ENCODE measurements at regions not wholly inside any gene's neighbourhood (a gene's known extent, or its start where the extent isn't known, plus 50 kb on each side); places are given as distances from the start of the nearest gene placed in this dataset.

- DNase-seq = no peak
- 74 to 80% methylated on average over 9 of the region's 9 CpGs for WGBS, 2 donors
- TF ChIP-seq CTCF (IDR thresholded peaks at IDR 0.05) = no peak
- no peak for TF ChIP-seq EP300 (IDR thresholded peaks at IDR 0.05)
- TF ChIP-seq POLR2AphosphoS5 (IDR thresholded peaks at IDR 0.05) = no peak
- no peak for TF ChIP-seq POLR2A (IDR thresholded peaks at IDR 0.05)
- peaks cover 0 to 11% (median 0%) of the 10 kb centered on the region in 4 donors for H3K9me3 ChIP-seq
- no peaks in the 10 kb centered on the region for H3K36me3 ChIP-seq
- no peaks in the 10 kb centered on the region for H3K4me1 ChIP-seq
- no peak overlapping the region for H3K27ac ChIP-seq
- no peaks in the 10 kb centered on the region for H3K27me3 ChIP-seq
- intact Hi-C loops (cut with DNase I) = no loop called here
- H3K4me3 ChIP-seq = no peak overlapping the region
Observed at GRCh38 chr7:67916571-67917436, 920.2 kb downstream of the TYW1 start.

GRCh38 chr7:67917437-67917755 is 920.8 kb downstream of the TYW1 start:
- no peak for TF ChIP-seq POLR2A (IDR thresholded peaks at IDR 0.05)
- TF ChIP-seq CTCF (IDR thresholded peaks at IDR 0.05) = no peak
- no peak for TF ChIP-seq EP300 (IDR thresholded peaks at IDR 0.05)
- TF ChIP-seq POLR2AphosphoS5 (IDR thresholded peaks at IDR 0.05) = no peak
- 92 to 93% methylated on average over 3 of the region's 3 CpGs for WGBS, 2 donors
- Histone ChIP-seq H3K9me3 (peaks cover 0 to 15% (median 0%) of the 10 kb centered on the region in 4 donors), H3K27me3 (peaks cover 0 to 4% (median 0%) of the 10 kb centered on the region in 3 donors), H3K36me3 (no peaks in the 10 kb centered on the region), H3K4me3 (no peak overlapping the region), H3K27ac (no peak overlapping the region), H3K4me1 (no peaks in the 10 kb centered on the region)
- intact Hi-C loops (cut with DNase I) = no loop called here
- no peak for DNase-seq

GRCh38 chr7:67918158-67918557 is 921.5 kb downstream of the TYW1 start:
- Histone ChIP-seq H3K27ac (no peak overlapping the region), H3K27me3 (peaks cover 0 to 4% (median 0%) of the 10 kb centered on the region in 3 donors), H3K4me1 (no peaks in the 10 kb centered on the region), H3K4me3 (no peak overlapping the region), H3K9me3 (peaks cover 0 to 17% (median 0%) of the 10 kb centered on the region in 4 donors), H3K36me3 (no peaks in the 10 kb centered on the region)
- no peak for DNase-seq
- no peak for TF ChIP-seq CTCF (IDR thresholded peaks at IDR 0.05)
- TF ChIP-seq POLR2A (IDR thresholded peaks at IDR 0.05) = no peak
- no peak for TF ChIP-seq POLR2AphosphoS5 (IDR thresholded peaks at IDR 0.05)
- no peak for TF ChIP-seq EP300 (IDR thresholded peaks at IDR 0.05)
- intact Hi-C loops (cut with DNase I) = no loop called here
- 51 to 82% methylated on average over 4 of the region's 4 CpGs for WGBS, 2 donors

GRCh38 chr7:67923286-67923685 is 926.7 kb downstream of the TYW1 start:
- peaks cover 0 to 4% (median 0%) of the 10 kb centered on the region in 3 donors for H3K27me3 ChIP-seq

More at GRCh38 chr7:67923286-67923685, 926.7 kb downstream of the TYW1 start:
- intact Hi-C loops (cut with DNase I) = no loop called here
- Histone ChIP-seq H3K27ac (no peak overlapping the region), H3K36me3 (no peaks in the 10 kb centered on the region), H3K4me1 (no peaks in the 10 kb centered on the region), H3K9me3 (peaks cover 0 to 9% (median 0%) of the 10 kb centered on the region in 4 donors), H3K4me3 (no peak overlapping the region)
- WGBS, 2 donors = 88 to 90% methylated on average over 3 of the region's 3 CpGs
- TF ChIP-seq POLR2AphosphoS5 (IDR thresholded peaks at IDR 0.05) = no peak
- no peak for TF ChIP-seq CTCF (IDR thresholded peaks at IDR 0.05)
- TF ChIP-seq EP300 (IDR thresholded peaks at IDR 0.05) = no peak
- TF ChIP-seq POLR2A (IDR thresholded peaks at IDR 0.05) = no peak
- no peak for DNase-seq
